WTC11 (cell line): ENCODE measurements at regions not wholly inside any gene's neighbourhood (a gene's known extent, or its start where the extent isn't known, plus 50 kb on each side); places are given as distances from the start of the nearest gene placed in this dataset.

Experiments used
- ATAC-seq: fragments of 200-7000 bp; cut with Tn5 transposase; 2 replicates; pipeline ENCODE4 v1.10.0; 2021; ENCODE audit warnings: mild to moderate bottlenecking, moderate library complexity
- CTCF ChIA-PET: fragments of 300-600 bp; sonication (Branson Sonifier 250); formaldehyde crosslinking; loops from one replicate; lab custom pipeline; 2021; ENCODE audit warnings: antibody characterized with exemption; lab: Charles Lee
- POLR2A ChIA-PET: fragments of 350-600 bp; sonication (Branson Sonifier 250); formaldehyde crosslinking; loops from one replicate; lab custom pipeline; 2021; ENCODE audit warnings: antibody characterized with exemption; lab: Charles Lee
- DNase-seq: peaks from one replicate; pipeline ENCODE4 v3.0.0; 2021; ENCODE audit warnings: low spot score
- H3K27ac Mint-ChIP-seq: 2 replicates; pipeline ENCODE4 v1.8.0; 2021; ENCODE audit warnings: mixed read lengths
- H3K27me3 Mint-ChIP-seq: 2 replicates; pipeline ENCODE4 v1.8.0; 2021; ENCODE audit warnings: low read depth, mild to moderate bottlenecking, moderate library complexity, mixed read lengths
- H3K36me3 Mint-ChIP-seq: 2 replicates; pipeline ENCODE4 v1.8.0; 2021; ENCODE audit warnings: mixed read lengths
- H3K4me1 Mint-ChIP-seq: 2 replicates; pipeline ENCODE4 v1.8.0; 2022; ENCODE audit warnings: mixed read lengths
- H3K4me3 Mint-ChIP-seq: 2 replicates; pipeline ENCODE4 v1.8.0; 2021; ENCODE audit warnings: mild to moderate bottlenecking, moderate library complexity, mixed read lengths
- H3K9me3 Mint-ChIP-seq: 2 replicates; pipeline ENCODE4 v1.8.0; 2021; ENCODE audit warnings: mixed read lengths
- CREB1 ChIP-seq: sonication (generic); formaldehyde crosslinking; IDR thresholded peaks from 2 replicates; pipeline ENCODE4 v1.8.0; 2023; ENCODE audit warnings: mild to moderate bottlenecking, missing genetic modification reagents
- CREM ChIP-seq: sonication (generic); formaldehyde crosslinking; IDR thresholded peaks from 2 replicates; pipeline ENCODE4 v1.8.1; 2022; ENCODE audit warnings: mild to moderate bottlenecking, missing genetic modification reagents, moderate library complexity
- ELF4 ChIP-seq: sonication (generic); formaldehyde crosslinking; IDR thresholded peaks from 2 replicates; pipeline ENCODE4 v1.8.1; 2022; ENCODE audit warnings: low read depth, mild to moderate bottlenecking, moderate library complexity, missing genetic modification reagents
- ETV6 ChIP-seq: sonication (generic); formaldehyde crosslinking; IDR thresholded peaks from 2 replicates; pipeline ENCODE4 v1.8.1; 2022; ENCODE audit warnings: mild to moderate bottlenecking, missing genetic modification reagents
- FOXP4 ChIP-seq: sonication (generic); formaldehyde crosslinking; IDR thresholded peaks from 2 replicates; pipeline ENCODE4 v1.8.0; 2022; ENCODE audit warnings: mild to moderate bottlenecking, missing genetic modification reagents
- IRF2 ChIP-seq: sonication (generic); formaldehyde crosslinking; IDR thresholded peaks from 2 replicates; pipeline ENCODE4 v1.8.0; 2022; ENCODE audit warnings: low read depth, missing genetic modification reagents, borderline replicate concordance
- MLX ChIP-seq: sonication (generic); formaldehyde crosslinking; IDR thresholded peaks from 2 replicates; pipeline ENCODE4 v1.8.1; 2023; ENCODE audit warnings: mild to moderate bottlenecking, missing genetic modification reagents, moderate library complexity
- NFATC4 ChIP-seq: fragments of 250-450 bp; sonication (Bioruptor Pico); IDR thresholded peaks from 2 replicates; pipeline ENCODE4 v1.9.0; 2021; ENCODE audit warnings: mild to moderate bottlenecking
- NR3C1 ChIP-seq: sonication (generic); formaldehyde crosslinking; conservative IDR thresholded peaks from 2 replicates; pipeline ENCODE4 v1.8.1; 2023; ENCODE audit warnings: low read depth, mild to moderate bottlenecking, missing genetic modification reagents
- PRRX2 ChIP-seq: fragments of 250-450 bp; sonication (Bioruptor Pico); IDR thresholded peaks from 2 replicates; pipeline ENCODE4 v1.8.0; 2021; ENCODE audit warnings: mild to moderate bottlenecking
- SMAD3 ChIP-seq: sonication (generic); formaldehyde crosslinking; IDR thresholded peaks from 2 replicates; pipeline ENCODE4 v1.8.0; 2022; ENCODE audit warnings: missing genetic modification reagents, mild to moderate bottlenecking, borderline replicate concordance
- TEAD4 ChIP-seq: sonication (generic); formaldehyde crosslinking; IDR thresholded peaks from 2 replicates; pipeline ENCODE4 v1.8.0; 2022; ENCODE audit warnings: mild to moderate bottlenecking, missing genetic modification reagents
- TP53 ChIP-seq: sonication (generic); formaldehyde crosslinking; IDR thresholded peaks from 2 replicates; pipeline ENCODE4 v1.8.1; 2023; ENCODE audit warnings: mild to moderate bottlenecking, missing genetic modification reagents
- ZBTB43 ChIP-seq: sonication (generic); formaldehyde crosslinking; IDR thresholded peaks from 2 replicates; pipeline ENCODE4 v1.8.1; 2023; ENCODE audit warnings: mild to moderate bottlenecking, missing genetic modification reagents
- ZNF121 ChIP-seq: sonication (generic); formaldehyde crosslinking; IDR thresholded peaks from 2 replicates; pipeline ENCODE4 v1.8.0; 2023; ENCODE audit warnings: missing genetic modification reagents
- ZNF317 ChIP-seq: sonication (generic); formaldehyde crosslinking; IDR thresholded peaks from 2 replicates; pipeline ENCODE4 v1.8.1; 2023; ENCODE audit warnings: low read depth, mild to moderate bottlenecking, moderate library complexity, missing genetic modification reagents, borderline replicate concordance
- ZNF416 ChIP-seq: fragments of 250-450 bp; sonication (Bioruptor Pico); IDR thresholded peaks from 2 replicates; pipeline ENCODE4 v1.9.0; 2021; ENCODE audit warnings: mild to moderate bottlenecking, inconsistent platforms
- ZNF671 ChIP-seq: fragments of 250-450 bp; sonication (Bioruptor Pico); IDR thresholded peaks from 2 replicates; pipeline ENCODE4 v1.8.0; 2021; ENCODE audit warnings: mild to moderate bottlenecking
- TF ChIP-seq, protein P1 (sequence below): sonication (generic); formaldehyde crosslinking; IDR thresholded peaks from 2 replicates; pipeline ENCODE4 v1.8.1; 2022; ENCODE audit warnings: mild to moderate bottlenecking, missing genetic modification reagents, moderate library complexity, borderline replicate concordance
- TF ChIP-seq, protein P2 (sequence below): sonication (generic); formaldehyde crosslinking; IDR thresholded peaks from 2 replicates; pipeline ENCODE4 v1.8.0; 2022; ENCODE audit warnings: mild to moderate bottlenecking, missing genetic modification reagents
- TF ChIP-seq, protein P3 (sequence below): fragments of 250-450 bp; sonication (Bioruptor Pico); IDR thresholded peaks from 2 replicates; pipeline ENCODE4 v1.9.0; 2021; ENCODE audit warnings: mild to moderate bottlenecking, borderline replicate concordance
- TF ChIP-seq, protein P4 (sequence below): sonication (generic); formaldehyde crosslinking; IDR thresholded peaks from 2 replicates; pipeline ENCODE4 v1.8.1; 2023; ENCODE audit warnings: mild to moderate bottlenecking, missing genetic modification reagents, moderate library complexity

GRCh38 chr1:114290776-114291175 is 137.1 kb upstream of the SYT6 start:
- CTCF ChIA-PET, result interaction anchor here (2.1 kb wide), 1 partner anchor 8 kb away, joined by 17 read pairs; no protein-coding TSS in a partner anchor

GRCh38 chr1:114290341-114290740 is 136.7 kb upstream of the SYT6 start:
- Mint-ChIP-seq H3K36me3 (no peaks in the 10 kb centered on the region), H3K9me3 (no peaks in the 10 kb centered on the region), H3K27ac (no peak overlapping the region), H3K27me3 (no peaks in the 10 kb centered on the region; the same call in 1 of the 2 replicates), H3K4me3 (no peak overlapping the region), H3K4me1 (peaks cover 11% of the 10 kb centered on the region)
- ChIA-PET CTCF (interaction anchor here (0.6 to 1.3 kb wide), 2 partner anchors 312 to 314 kb away, joined by 3 to 9 read pairs; partner anchors contain the start of gene OLFML3), POLR2A (no interaction called here)
- ATAC-seq (no peak), DNase-seq (no peak)
- TF ChIP-seq CREM (no peak), TP53 (no peak), PRRX2 (CRISPR knock-in tag) (no peak), ZNF121 (CRISPR knock-in tag) (no peak), CREB1 (CRISPR knock-in tag) (no peak), TEAD4 (CRISPR knock-in tag) (no peak), ZNF671 (CRISPR knock-in tag) (no peak), NFATC4 (no peak), ZBTB43 (no peak), ZNF416 (CRISPR knock-in tag) (no peak)
- TF ChIP-seq, protein P1, sequence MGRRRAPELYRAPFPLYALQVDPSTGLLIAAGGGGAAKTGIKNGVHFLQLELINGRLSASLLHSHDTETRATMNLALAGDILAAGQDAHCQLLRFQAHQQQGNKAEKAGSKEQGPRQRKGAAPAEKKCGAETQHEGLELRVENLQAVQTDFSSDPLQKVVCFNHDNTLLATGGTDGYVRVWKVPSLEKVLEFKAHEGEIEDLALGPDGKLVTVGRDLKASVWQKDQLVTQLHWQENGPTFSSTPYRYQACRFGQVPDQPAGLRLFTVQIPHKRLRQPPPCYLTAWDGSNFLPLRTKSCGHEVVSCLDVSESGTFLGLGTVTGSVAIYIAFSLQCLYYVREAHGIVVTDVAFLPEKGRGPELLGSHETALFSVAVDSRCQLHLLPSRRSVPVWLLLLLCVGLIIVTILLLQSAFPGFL (CRISPR knock-in tag), result no peak
- TF ChIP-seq, protein P2, sequence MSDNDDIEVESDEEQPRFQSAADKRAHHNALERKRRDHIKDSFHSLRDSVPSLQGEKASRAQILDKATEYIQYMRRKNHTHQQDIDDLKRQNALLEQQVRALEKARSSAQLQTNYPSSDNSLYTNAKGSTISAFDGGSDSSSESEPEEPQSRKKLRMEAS (CRISPR knock-in tag), result no peak
- TF ChIP-seq, protein P3, sequence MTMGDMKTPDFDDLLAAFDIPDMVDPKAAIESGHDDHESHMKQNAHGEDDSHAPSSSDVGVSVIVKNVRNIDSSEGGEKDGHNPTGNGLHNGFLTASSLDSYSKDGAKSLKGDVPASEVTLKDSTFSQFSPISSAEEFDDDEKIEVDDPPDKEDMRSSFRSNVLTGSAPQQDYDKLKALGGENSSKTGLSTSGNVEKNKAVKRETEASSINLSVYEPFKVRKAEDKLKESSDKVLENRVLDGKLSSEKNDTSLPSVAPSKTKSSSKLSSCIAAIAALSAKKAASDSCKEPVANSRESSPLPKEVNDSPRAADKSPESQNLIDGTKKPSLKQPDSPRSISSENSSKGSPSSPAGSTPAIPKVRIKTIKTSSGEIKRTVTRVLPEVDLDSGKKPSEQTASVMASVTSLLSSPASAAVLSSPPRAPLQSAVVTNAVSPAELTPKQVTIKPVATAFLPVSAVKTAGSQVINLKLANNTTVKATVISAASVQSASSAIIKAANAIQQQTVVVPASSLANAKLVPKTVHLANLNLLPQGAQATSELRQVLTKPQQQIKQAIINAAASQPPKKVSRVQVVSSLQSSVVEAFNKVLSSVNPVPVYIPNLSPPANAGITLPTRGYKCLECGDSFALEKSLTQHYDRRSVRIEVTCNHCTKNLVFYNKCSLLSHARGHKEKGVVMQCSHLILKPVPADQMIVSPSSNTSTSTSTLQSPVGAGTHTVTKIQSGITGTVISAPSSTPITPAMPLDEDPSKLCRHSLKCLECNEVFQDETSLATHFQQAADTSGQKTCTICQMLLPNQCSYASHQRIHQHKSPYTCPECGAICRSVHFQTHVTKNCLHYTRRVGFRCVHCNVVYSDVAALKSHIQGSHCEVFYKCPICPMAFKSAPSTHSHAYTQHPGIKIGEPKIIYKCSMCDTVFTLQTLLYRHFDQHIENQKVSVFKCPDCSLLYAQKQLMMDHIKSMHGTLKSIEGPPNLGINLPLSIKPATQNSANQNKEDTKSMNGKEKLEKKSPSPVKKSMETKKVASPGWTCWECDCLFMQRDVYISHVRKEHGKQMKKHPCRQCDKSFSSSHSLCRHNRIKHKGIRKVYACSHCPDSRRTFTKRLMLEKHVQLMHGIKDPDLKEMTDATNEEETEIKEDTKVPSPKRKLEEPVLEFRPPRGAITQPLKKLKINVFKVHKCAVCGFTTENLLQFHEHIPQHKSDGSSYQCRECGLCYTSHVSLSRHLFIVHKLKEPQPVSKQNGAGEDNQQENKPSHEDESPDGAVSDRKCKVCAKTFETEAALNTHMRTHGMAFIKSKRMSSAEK (CRISPR knock-in tag), result no peak

More at GRCh38 chr1:114290776-114291175, 137.1 kb upstream of the SYT6 start:
- H3K36me3 Mint-ChIP-seq, result no peaks in the 10 kb centered on the region
- H3K27ac Mint-ChIP-seq, result no peak overlapping the region
- no peaks in the 10 kb centered on the region; the same call in 1 of the 2 replicates for H3K27me3 Mint-ChIP-seq
- TF ChIP-seq SMAD3 (no peak), FOXP4 (CRISPR knock-in tag) (no peak), IRF2 (CRISPR knock-in tag) (no peak), CREB1 (CRISPR knock-in tag) (no peak), MLX (no peak), ZNF416 (CRISPR knock-in tag) (no peak), NR3C1 (CRISPR knock-in tag) (no peak), ELF4 (CRISPR knock-in tag) (no peak), ZNF317 (CRISPR knock-in tag) (no peak), NFATC4 (no peak), ETV6 (CRISPR knock-in tag) (no peak)
- TF ChIP-seq, protein P4, sequence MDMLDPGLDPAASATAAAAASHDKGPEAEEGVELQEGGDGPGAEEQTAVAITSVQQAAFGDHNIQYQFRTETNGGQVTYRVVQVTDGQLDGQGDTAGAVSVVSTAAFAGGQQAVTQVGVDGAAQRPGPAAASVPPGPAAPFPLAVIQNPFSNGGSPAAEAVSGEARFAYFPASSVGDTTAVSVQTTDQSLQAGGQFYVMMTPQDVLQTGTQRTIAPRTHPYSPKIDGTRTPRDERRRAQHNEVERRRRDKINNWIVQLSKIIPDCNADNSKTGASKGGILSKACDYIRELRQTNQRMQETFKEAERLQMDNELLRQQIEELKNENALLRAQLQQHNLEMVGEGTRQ, result no peak
- POLR2A ChIA-PET, result no interaction called here
- H3K9me3 Mint-ChIP-seq, result no peaks in the 10 kb centered on the region
- H3K4me3 Mint-ChIP-seq, result no peak overlapping the region
- peaks cover 10% of the 10 kb centered on the region for H3K4me1 Mint-ChIP-seq
- ATAC-seq, result no peak
- DNase-seq, result no peak
